ENCODE measurements at regions not wholly inside any gene's neighbourhood (a gene's known extent, or its start where the extent isn't known, plus 50 kb on each side); places are given as distances from the start of the nearest gene placed in this dataset.

DNA sequence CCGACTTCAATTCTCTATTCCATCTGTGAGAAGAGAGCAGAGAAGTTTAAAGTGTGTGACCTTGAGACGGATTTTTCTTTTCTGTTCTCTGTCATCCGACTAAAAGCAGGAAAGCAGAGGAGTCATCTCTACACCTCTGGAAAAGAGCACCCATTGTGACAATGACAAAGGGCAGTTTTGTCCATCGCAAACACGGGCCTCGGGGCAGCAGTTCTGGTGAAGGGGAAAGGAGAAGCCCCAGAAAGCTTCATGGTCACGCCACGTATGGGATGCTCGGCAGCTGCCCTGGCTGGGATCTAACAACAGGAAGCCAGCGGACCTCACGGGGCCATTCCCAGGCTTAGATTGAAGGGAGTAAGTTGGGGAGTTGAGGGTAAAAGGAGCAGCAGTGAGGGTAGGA, 52.0 kb upstream of the HBS1L start:
- TF ChIP-seq, protein P1, sequence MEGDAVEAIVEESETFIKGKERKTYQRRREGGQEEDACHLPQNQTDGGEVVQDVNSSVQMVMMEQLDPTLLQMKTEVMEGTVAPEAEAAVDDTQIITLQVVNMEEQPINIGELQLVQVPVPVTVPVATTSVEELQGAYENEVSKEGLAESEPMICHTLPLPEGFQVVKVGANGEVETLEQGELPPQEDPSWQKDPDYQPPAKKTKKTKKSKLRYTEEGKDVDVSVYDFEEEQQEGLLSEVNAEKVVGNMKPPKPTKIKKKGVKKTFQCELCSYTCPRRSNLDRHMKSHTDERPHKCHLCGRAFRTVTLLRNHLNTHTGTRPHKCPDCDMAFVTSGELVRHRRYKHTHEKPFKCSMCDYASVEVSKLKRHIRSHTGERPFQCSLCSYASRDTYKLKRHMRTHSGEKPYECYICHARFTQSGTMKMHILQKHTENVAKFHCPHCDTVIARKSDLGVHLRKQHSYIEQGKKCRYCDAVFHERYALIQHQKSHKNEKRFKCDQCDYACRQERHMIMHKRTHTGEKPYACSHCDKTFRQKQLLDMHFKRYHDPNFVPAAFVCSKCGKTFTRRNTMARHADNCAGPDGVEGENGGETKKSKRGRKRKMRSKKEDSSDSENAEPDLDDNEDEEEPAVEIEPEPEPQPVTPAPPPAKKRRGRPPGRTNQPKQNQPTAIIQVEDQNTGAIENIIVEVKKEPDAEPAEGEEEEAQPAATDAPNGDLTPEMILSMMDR (conservative IDR thresholded peaks at IDR 0.05; ENCODE audit: low read length), result no peak
- TF ChIP-seq EZH2phosphoT487 (IDR thresholded peaks at IDR 0.05; ENCODE audit: borderline replicate concordance, low read depth, low read length), result no peak
